Posterior vena cava (tissue), 2 donors: ENCODE measurements at regions not wholly inside any gene's neighbourhood (a gene's known extent, or its start where the extent isn't known, plus 50 kb on each side); places are given as distances from the start of the nearest gene placed in this dataset.

Experiments used
- DNase-seq: peaks from one replicate; pipeline ENCODE4 v3.0.0-alpha.2; 2020; ENCODE audit warnings: low spot score
- intact Hi-C, 2 donors: fragments of 100-400 bp; cut with DNase I; formaldehyde crosslinking; loops; one replicate each; pipeline versions ENCODE4 v1.14.1 to v1.14.2; 2022 to 2023
- donor health status: DM: yes; HTN: yes; CAD: no.
- donor health status: DM: yes; HTN: yes; CAD: no.

DNA sequence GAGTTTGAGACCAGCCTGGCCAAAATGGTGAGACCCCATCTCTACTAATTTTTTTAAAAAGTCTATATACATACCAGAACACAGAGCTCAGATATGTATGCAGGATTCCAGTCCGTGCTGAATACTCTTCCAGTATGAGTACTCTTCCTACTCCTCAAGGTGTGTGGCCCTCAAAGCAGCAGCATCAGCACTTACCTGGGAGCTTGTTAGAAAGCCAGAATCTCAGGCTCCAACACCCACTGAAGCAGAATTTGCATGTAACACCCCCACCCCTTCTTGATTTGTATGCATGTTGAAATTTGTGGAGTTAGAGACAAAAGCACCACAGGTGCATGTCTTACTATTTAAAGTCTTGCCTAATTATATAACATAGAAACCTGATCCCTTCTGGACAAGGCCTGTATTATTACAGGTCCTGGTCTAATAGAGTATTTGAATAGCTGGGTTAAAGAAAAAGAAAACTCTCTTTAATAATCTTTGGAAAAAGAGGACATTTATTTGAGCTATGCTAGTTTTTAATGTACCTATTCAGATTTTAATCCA, 50.3 kb upstream of the NFE2L2 start:
- intact Hi-C loops = no loop called here
- DNase-seq = no peak

DNA sequence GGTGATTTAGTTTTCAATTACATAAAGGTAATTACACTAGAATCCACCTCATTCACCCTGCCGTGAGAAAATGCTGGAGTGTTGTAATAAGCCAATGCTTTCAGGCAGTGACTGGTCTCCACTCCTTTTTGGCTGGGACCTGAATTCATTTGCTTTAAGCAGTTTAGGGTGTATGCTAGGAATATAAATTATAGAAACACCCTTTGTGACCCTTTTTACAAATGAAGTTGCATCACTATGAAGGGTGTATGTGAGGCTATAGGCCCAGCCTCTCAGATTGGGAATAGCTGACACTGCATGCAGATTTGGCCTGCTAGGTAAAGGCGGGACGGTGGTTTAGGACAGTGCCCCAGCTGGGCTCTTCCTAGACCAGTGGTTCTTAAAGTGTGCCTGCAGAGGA, 50.8 kb upstream of the NFE2L2 start:
- DNase-seq = no peak
- intact Hi-C loops = no loop called here

DNA sequence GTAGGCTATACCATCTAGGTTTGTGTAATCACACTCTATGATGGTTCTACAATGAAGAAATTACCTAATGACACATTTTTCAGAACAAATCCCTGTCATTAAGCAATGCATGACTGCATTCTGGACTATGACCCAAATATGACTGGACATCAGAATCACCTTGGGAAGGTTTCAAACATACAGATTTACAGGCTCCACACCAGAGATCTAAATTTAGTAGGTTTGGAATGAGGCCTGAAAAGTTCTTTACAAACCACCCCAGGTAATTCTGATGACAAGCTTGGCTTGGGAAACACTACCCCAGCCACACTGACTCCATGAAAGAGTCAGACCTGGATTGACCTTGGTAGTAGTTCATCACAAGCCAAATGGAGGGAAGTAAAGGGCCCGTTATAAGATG, 52.2 kb upstream of the NFE2L2 start:
- intact Hi-C loops = no loop called here
- DNase-seq = no peak

DNA sequence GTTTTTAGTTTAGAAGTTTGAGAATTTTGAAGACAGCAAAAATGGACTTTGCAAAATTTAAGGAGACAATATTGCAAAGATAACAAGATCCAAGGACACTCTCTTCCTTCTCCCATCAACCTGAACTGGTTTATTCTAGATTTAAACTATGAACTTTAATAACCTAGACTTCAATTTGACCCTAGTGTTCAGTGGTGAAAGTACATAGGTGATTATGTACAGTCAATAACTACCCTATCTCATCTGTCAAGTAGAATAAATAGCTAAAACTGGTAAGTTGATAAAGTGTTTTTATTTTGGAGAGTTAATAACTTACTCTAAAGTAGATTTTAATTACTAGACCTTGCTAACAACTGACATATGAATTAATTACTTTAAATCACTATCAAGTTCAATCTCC, 52.9 kb upstream of the NFE2L2 start:
- intact Hi-C loops = no loop called here
- no peak for DNase-seq

DNA sequence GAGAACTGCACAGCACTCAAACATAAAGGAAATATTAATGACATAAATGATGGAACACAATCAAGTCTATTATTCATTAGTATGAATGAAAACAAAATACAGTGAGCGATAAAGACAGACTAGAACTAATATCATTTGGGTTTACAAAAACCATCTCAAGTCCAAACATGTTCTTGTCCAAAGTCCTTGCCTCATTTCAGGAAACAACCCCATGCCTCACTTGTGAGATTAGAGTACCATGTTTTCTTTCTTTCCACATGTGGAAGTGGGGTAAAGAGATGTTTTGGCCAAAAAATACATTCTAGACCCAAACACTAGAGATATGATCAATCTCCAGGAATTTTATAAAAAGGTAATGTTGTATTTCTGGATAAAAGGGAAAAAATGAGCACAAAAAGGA, 53.3 kb upstream of the NFE2L2 start:
- DNase-seq = no peak

DNA sequence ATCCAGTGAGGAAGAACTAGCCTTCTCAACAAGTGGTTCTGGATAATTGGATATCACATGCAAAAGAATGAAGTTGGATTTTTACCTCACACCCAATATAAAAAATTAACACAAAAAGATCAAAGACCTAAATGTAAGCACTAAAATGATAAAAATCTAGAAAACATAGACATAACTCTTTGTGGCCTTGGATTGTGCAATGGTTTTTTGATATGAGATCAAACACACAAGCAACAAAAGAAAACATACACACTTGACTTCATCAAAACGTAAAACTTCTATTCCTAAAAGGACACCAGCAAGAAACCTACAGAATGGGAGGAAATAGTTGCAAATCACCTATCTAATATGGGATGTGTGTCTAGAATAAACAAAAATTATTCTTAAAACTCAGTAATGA, 54.1 kb upstream of the NFE2L2 start:
- intact Hi-C loops = no loop called here
- no peak for DNase-seq

More for the DNA sequence above, 53.3 kb upstream of the NFE2L2 start:
- intact Hi-C loops = no loop called here

DNA sequence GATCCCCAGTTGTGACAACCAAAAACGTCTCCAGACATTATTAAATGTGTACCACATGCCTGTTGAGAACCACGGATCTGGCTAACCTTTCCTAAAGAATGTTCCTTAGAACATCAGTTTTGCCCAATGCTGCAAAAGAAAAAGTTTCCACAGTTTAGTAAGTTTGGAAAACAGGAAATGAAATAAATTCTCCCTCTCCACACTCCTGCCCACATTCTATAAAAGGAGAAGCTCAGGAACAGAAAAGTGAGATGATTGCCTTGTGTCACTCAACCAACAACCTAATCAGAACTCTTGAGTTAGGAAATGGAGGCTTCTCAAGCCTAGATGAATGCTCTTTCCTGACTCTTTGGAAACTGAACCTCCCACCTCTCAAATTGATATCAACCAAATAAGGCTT, 56.1 kb upstream of the NFE2L2 start:
- no peak for DNase-seq
- intact Hi-C loops = loop anchor here in 1 of 2 donors (10.0 kb wide), 1 partner anchor 156 kb away; no protein-coding TSS in a partner anchor

DNA sequence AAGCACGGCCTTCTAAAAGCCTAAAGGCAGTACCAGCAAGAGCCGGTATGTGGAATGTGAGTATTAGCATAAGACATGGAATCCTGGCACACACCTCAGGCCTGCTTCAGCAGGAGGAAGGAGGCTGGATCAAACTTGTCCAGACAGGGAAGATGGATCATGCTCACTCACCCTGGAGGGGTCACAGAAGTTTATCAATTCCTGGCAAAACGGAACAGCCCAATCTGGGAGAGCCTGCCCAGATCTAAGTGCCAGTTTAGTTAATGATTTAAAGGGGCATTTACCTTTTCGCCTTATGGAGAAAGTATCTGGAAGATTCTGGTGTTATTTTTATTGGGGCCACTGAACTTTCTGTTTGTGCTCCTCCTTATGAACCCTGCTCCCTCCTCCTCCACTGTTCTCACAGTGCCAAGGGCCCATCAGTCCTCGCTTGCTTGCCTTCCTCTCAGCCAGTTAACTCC, 58.3 kb upstream of the NFE2L2 start:
- DNase-seq = no peak
- intact Hi-C loops = loop anchor here in 1 of 2 donors (10.0 kb wide), 1 partner anchor 158 kb away; no protein-coding TSS in a partner anchor

DNA sequence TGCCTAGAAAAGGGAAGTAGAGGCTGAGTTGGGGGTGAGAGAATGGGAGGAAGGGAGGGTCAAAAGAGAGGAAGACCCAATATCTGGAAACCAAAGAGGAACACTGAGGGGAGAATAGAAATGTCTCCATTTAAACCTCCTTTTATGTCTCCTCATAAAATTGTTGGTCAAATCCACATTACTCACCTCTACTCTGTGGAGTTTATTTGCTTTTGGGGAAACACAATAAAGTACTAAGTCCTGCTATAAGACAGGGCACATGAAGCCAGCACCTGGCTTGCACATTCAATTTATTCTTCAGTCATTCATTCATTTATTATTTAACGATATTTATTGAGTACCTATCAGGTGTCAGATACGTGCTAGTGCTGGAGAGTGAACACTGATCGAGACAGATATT, 60.3 kb upstream of the NFE2L2 start:
- DNase-seq = no peak
- intact Hi-C loops = loop anchor here in 1 of 2 donors (10.0 kb wide), 1 partner anchor 160 kb away; no protein-coding TSS in a partner anchor

DNA sequence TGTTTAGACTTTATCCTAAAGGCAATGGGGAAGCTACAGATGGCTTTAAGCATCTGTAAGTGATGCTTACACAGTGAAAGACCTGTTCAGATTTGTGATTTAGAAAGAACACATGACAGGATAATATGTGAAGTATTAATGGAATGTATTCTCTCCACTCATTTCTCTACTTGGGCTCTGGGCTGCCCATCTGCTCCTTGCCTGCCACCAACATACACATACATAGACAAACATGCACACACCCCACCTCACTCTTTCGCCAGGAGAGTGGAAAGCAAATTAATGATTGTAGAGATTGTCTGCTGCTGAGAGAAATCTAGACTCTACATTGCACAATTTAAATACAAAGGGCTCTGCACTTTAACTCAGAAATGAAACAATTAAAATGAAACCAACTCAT, 61.0 kb upstream of the NFE2L2 start:
- no peak for DNase-seq
- intact Hi-C loops = loop anchor here in 1 of 2 donors (10.0 kb wide), 1 partner anchor 161 kb away; no protein-coding TSS in a partner anchor

DNA sequence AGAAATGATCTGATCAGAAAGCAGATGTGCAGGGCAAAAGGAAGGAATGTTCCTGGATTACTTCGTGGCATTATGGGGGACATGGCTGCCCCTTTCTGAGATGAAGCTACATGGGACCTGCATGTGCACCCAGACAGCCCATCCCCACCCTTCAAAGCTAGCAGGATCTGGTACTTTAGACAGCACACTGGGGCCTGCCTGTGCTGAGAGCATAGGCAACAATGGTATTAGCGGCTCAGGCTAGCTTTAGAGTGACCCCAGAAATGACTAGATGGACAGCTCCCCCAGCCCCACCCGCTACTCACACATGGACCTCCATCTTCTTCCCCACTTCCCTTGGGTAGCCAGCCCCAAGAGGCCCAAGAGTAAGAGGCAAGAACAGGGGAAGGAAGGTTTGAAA, 61.5 kb upstream of the NFE2L2 start:
- no peak for DNase-seq
- intact Hi-C loops = loop anchor here in 1 of 2 donors (10.0 kb wide), 1 partner anchor 161 kb away; no protein-coding TSS in a partner anchor

DNA sequence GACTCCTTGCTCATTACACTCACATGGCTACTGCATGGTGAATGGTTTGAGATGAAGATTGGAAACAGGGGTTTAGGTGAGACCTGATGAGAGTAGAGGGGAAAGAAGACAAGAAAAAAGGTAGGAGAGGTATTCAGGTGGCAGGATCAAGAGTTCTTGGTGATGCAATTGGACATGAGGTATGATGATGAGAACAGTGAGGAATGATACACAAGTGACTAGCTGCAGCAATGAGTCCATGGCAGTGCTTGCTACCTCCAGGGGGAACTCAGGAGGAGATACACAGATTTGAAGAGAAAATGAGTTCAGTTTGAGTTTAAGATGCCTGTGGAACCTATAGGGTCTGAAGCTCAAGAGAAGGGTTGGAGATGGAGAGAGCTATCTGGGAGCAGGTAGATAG, 62.1 kb upstream of the NFE2L2 start:
- DNase-seq = no peak
- intact Hi-C loops = loop anchor here in 1 of 2 donors (10.0 kb wide), 1 partner anchor 162 kb away; no protein-coding TSS in a partner anchor

DNA sequence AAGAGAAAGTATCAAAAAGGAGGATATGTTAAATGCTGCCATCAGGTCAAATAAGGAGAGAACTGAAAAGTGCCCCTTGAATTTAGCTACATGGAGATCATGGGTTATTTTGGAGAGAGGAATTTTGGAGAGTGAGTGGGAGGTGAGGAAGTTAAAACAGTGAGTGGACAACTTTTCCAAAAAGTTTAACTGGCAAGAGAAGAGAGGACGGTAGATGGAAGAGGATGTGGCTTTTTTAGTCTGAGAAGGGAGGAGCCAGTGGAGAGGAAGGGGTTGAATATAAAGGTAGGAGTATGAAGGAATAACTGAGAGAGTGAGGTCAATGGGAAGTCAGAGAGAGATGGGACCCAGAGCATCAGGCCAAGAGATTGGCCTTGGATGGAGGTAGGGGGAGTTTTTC, 62.5 kb upstream of the NFE2L2 start:
- DNase-seq = no peak
- intact Hi-C loops = loop anchor here in 1 of 2 donors (10.0 kb wide), 1 partner anchor 162 kb away; no protein-coding TSS in a partner anchor

DNA sequence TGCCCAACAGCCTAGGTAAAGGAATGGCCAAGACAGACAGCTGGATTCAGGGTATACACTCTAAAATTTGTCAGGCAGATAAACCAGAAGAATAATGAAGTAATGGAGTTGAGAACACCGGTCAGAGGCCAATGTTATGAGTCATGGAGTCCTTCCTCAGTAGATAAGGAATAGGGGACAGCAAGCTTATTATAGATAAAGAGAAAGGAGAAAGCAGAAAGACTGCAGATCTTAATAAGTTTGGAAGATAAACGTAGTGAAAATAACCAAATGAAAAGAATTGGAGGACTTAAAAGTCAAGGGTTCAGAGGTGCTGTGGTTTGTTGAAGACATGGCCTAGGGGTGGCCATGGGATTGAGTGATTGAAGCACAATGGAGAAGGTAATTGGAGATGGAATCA, 63.5 kb upstream of the NFE2L2 start:
- intact Hi-C loops = loop anchor here in 1 of 2 donors (10.0 kb wide), 1 partner anchor 163 kb away; no protein-coding TSS in a partner anchor

DNA sequence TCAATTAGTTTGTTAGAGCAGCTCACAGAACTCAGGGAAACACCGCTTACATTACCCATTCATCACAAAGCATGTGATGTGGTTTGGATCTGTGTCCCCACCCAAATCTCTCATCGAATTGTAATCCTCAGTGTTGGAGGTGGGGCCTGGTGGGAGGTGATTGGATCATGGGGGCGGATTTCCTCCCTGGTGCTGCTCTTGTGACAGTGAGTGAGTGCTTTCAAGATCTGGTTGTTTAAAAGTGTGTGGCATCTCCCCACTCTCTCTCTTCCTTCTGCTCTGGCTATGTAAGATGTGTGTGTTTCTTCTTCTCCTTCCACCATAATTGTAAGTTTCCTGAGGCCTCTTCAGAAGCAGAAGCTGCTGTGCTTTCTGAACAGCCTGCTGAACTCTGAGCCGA, 63.5 kb upstream of the AGPS start:
- intact Hi-C loops = loop anchor here in 1 of 2 donors (10.0 kb wide), 1 partner anchor 164 kb away; no protein-coding TSS in a partner anchor

More for the DNA sequence above, 63.5 kb upstream of the NFE2L2 start:
- no peak for DNase-seq

DNA sequence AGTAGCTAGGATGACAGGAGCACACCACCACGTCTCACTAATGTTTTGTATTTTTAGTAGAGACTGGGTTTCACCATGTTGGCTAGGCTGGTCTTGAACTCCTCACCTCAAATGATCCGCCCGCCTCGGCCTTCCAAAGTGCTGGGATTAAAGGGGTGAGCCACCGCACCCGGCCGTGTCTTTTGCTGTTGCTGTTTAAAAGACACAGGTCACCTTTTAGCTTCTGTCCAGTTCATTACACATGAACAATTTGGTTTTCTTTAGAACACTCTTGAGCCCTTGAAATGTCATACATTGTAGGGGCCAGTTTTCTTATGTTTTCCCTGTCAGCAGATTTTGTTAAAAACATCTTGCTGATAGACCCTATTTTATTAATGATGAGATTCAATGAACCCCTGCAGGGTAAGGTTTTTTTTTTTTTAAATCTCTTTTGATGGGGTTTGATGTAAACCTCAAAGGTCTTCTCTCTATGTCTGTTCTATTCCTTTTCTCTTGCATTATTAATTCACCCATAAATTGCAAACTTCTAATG, 61.0 kb upstream of the AGPS start:
- intact Hi-C loops = loop anchor here (10.0 kb wide), 3 partner anchors 67 to 393 kb away; partner anchors contain the start of gene NFE2L2 (in 1 of the 2)
- no peak for DNase-seq

More for the DNA sequence above, 63.5 kb upstream of the AGPS start:
- DNase-seq = no peak

DNA sequence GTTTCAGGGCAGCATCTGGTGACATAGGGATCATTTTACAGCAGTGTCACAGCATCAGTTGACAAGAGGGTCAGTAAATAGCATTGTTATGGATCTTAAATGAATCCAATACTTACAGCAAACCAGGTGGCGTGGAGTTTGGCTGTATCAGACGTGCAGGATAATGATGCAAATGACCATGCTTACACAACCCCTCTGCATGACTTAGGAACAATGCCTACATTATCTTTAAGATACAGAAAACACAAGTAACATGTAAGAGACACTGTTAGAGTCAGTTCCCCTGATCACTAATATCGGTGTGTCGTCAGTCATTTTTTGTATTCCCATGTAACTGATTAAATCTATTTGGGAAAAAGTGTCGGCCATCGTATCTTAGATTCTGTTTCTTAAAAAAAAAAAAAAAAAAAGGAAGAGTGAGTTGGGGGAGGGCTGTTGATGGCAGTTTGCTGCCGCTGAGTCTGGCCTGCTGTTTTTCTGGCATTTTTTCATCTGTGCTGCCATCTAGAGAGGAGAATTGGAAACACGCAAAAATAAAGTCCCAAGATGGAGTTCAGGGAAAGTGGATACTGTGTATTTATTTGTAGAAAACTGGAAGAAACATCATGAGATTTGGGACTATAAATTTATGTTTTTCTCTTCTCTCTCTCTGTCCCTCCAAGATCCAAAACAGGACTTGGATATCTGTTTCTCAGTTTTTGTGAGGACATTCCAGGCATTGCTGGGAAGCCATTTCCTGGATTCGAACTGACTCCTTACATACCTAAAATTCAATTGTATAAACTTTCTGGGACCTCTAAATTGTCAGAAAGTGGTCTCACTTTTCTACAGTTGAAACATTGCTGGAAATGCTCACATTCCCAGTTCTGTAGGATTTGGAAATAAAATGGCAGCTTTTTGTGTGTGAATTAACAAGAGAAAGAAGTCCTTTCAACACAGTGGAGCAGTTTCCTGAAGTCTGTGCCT, 60.3 kb upstream of the AGPS start:
- DNase-seq = no peak
- intact Hi-C loops = loop anchor here (2.0 to 10.0 kb wide), 4 partner anchors 68 to 392 kb away; partner anchors contain the start of gene NFE2L2 (in 1 of the 2)

DNA sequence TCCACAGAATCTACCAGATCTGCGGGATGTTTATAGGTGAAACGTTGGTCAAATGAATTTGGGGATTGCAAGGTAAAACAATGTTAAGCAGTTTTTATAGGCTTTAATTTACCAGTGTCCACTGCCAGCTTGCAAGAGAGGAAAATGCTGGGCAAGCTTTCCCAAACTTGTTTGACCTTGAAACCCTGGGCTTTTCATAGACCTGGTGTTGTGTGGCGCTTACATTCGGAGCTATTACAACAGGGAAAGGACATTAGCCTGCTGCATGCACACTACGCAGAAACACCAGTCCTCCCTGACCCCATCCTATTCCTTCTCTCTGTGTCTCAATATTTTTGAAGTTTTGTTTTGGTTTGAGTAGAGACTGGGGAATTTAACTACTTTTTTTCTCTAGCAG, 59.6 kb upstream of the AGPS start:
- intact Hi-C loops = loop anchor here (2.0 to 10.0 kb wide), 4 partner anchors 68 to 392 kb away; partner anchors contain the start of gene NFE2L2 (in 1 of the 2)
- DNase-seq = no peak

DNA sequence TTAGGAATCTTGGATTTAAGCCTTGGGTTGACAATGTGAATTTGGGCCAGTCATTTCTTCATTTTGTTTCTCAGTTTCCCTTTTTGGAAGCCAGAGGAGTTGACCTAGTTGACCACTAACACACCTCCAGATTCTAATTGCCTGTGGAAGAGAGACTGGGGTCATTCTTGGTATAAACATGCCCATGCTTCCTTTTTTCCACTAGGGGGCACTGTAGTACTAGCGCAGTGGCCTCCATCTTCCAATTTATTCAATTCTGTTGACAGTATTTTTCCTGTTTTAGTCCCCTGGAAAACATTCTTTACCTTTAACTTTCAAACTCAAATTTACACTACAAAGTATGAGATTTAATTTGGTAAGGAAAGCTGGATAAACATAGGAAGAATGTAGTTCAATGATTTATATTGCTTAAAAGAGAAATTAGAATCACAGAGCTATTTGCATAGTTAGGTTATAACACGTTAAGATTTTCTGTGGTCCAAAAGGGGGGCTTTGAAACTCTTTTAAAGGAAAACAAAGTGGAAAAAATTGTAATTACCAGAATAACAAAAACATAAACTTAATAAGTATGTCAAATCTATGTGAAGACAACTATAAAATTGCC, 57.5 kb upstream of the AGPS start:
- intact Hi-C loops = loop anchor here (10.0 kb wide), 3 partner anchors 70 to 390 kb away; partner anchors contain the start of gene NFE2L2 (in 1 of the 2)
- DNase-seq = no peak
